ENCODE measurements at regions not wholly inside any gene's neighbourhood (a gene's known extent, or its start where the extent isn't known, plus 50 kb on each side); places are given as distances from the start of the nearest gene placed in this dataset.
"Not testable (repeated sequence)": the region's sequence is repeated elsewhere in the genome, so short reads cannot be mapped to it uniquely, and the experiment has no call there.

- not testable (repeated sequence) for DNase-seq (ENCODE audit: low read depth in 2 of 2)
Observed at GRCh38 chr13:18835754-18836153, 345.9 kb downstream of the TUBA3C start.

GRCh38 chr13:18824678-18825077 is 356.9 kb downstream of the TUBA3C start:
- DNase-seq (ENCODE audit: low read depth in 2 of 2): not testable (repeated sequence)

GRCh38 chr13:18822655-18823639 is 358.7 kb downstream of the TUBA3C start:
- DNase-seq (ENCODE audit: low read depth in 2 of 2): not testable (repeated sequence)

- not testable (repeated sequence) for DNase-seq (ENCODE audit: low read depth in 2 of 2)
Observed at GRCh38 chr13:18773988-18774387, 407.6 kb downstream of the TUBA3C start.

DNA sequence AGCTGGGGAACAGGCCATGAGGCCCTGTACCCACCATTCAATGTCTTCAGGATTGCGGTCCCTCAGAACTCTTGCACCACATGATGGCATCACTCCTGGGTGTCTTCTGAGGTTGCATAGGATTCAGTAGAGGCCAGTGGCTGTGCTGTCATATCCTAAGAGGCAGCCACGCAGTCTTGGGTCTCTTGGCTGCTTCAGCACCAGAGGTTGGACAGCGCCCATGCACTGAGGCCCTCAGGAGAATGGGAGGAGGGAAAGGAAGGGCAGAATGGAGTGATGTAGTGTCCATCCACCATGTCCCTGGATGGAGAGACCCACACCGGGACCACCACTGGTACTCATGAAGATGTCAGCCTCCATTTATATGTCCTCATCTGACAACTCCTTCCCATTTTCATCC is 439.9 kb downstream of the TUBA3C start:
- not testable (repeated sequence) for DNase-seq (ENCODE audit: low read depth in 2 of 2)

DNA sequence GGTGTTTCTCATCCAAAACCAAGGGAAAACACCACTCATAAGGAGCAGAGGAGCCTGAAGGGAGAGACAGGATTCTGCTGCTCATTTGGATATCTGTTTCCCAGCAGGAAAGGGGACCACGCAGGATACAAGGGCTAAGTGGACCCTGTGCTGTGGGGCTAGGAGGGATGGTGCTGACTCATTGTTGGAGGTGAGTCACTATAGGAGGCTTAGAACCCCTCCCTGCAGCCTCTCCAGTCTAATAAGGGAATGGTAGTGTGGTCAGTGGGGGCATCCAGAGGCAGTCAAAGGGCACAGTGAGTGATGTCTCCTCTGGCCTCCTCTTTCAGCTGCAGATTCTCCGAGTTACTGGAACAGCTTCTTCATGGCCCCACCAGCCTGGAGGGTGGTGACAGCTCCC is 442.3 kb downstream of the TUBA3C start:
- no peak for DNase-seq (ENCODE audit: low read depth in 2 of 2)

DNA sequence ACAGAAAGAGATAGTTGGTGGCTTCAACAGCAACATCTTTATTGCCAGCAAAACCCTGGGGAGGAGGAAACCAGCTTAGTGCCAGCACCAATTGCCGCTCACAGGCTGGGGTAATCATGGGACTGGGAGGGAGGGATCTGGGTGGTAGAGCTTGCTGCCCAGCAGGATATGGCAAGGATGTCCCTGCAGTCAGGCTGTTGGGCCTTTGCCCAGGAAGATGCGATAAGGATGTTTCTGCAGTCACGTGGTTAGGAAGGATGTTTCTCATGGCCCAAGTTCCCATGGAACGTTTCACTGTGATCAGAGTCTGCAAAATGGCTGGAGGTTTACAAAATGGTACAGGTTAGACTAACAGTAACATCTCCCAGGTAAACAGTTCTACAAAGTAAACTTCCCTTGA is 443.5 kb downstream of the TUBA3C start:
- DNase-seq (ENCODE audit: low read depth in 2 of 2): not testable (repeated sequence)

- not testable (repeated sequence) for DNase-seq (ENCODE audit: low read depth in 2 of 2)
Observed at GRCh38 chr13:18727138-18727537, 454.5 kb downstream of the TUBA3C start.

DNA sequence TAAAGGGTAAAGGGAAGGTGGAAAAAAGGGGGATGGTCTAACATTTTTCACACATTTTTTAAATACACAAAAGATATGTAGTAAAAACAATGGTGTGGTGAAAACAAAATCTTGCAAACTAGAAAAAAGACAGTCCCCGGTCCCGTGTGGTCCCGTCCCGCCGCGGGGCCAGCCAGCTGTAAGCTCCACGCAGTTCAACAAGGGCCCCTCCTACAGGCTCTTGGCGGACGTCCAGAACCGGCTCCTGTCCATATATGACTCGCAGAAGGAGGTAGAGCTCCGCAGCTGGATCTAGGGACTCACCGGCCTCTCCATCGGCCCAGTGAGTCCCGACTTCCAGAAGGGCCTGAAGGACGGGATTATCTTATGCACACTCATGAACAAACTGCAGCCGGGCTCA is 455.1 kb downstream of the TUBA3C start:
- DNase-seq (ENCODE audit: low read depth in 2 of 2): not testable (repeated sequence)

GRCh38 chr13:18725242-18725822 is 456.3 kb downstream of the TUBA3C start:
- not testable (repeated sequence) for DNase-seq (ENCODE audit: low read depth in 2 of 2)

GRCh38 chr13:18714889-18715288 is 466.7 kb downstream of the TUBA3C start:
- DNase-seq (ENCODE audit: low read depth in 2 of 2): no peak

DNA sequence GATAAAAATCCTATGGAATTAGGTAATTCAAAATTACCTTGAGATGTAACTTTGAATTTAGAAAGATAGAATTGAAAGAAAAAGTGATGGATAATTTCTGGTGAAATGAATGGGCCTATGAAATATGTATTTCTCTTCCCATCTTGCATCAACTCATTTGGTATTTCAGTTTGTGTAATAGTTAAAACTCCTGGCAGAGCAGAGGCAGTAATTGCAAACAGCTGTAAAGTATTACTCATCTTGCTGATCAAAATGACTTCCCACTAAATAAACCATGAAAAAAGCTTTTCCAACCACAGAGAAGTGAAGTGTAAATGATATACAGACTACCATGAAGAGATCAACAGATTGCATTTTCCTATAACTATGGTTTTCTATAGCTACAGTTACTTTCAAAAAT is 471.0 kb downstream of the TUBA3C start:
- not testable (repeated sequence) for DNase-seq (ENCODE audit: low read depth in 2 of 2)

- not testable (repeated sequence) for DNase-seq (ENCODE audit: low read depth in 2 of 2)
Observed at GRCh38 chr13:18706538-18706937, 475.1 kb downstream of the TUBA3C start.

- not testable (repeated sequence) for DNase-seq (ENCODE audit: low read depth in 2 of 2)
Observed at GRCh38 chr13:18702464-18703247, 479.0 kb downstream of the TUBA3C start.

- DNase-seq (ENCODE audit: low read depth in 2 of 2): not testable (repeated sequence)
Observed at GRCh38 chr13:18698332-18698731, 483.3 kb downstream of the TUBA3C start.

GRCh38 chr13:18697851-18698250 is 483.8 kb downstream of the TUBA3C start:
- not testable (repeated sequence) for DNase-seq (ENCODE audit: low read depth in 2 of 2)

DNA sequence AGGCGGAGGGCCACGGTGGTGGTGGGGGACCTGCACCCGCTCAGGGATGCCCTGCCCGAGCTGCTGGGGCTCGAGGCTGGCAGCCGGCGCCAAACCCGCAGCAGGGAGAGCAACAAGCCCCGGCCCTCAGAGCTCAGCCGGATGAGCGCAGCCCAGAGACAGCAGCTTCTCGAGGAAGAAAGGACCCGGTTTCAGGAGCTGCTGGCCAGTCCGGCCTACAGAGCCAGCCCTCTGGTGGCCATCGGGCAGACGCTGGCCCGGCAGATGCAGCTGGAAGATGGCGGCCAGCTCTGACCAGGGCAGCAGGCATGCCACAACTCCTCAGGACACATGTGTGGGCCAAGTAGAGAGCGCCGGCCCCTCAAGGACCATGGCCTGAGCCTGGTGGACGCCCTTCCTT is 484.4 kb downstream of the TUBA3C start:
- not testable (repeated sequence) for DNase-seq (ENCODE audit: low read depth in 2 of 2)

DNA sequence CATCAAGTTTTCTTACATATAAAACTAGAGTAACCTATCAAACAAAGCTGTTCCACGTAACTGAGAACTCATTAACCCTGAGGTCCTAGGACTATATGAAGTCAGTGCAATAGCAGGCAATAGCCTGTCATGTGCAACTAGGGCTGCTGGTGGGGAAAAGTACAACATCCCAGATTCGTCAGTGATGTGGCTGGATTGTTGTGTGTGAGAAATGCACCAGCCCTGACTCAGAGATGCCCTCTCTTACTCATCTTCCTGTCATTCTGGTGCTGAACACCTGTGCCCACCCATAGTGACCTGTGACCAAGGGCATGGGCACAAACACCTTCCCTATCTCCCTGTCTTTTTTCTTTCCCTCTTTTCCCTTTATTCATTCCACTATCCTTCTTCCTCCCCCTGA is 504.2 kb downstream of the TUBA3C start:
- not testable (repeated sequence) for DNase-seq (ENCODE audit: low read depth in 2 of 2)

DNA sequence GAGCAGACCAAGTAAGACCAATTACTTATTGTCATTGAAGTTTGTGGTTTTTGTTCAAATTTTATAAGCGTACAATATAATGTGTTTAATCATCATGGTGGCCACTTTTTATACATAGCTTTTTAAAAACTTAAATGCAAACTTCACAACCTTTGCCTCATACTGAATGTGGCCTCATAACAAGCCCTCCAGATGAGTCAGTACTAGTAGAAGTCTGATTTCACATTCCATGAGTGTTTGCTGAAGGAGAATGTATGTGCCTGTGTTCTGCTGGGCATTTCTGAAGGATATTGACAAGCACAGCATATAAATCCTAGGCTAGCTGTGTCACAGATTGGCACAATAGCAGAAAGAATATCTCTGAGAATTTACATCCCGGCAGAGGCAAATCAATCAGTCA is 506.4 kb downstream of the TUBA3C start:
- DNase-seq (ENCODE audit: low read depth in 2 of 2): not testable (repeated sequence)

GRCh38 chr13:18673794-18674193 is 507.8 kb downstream of the TUBA3C start:
- not testable (repeated sequence) for DNase-seq (ENCODE audit: low read depth in 2 of 2)

DNA sequence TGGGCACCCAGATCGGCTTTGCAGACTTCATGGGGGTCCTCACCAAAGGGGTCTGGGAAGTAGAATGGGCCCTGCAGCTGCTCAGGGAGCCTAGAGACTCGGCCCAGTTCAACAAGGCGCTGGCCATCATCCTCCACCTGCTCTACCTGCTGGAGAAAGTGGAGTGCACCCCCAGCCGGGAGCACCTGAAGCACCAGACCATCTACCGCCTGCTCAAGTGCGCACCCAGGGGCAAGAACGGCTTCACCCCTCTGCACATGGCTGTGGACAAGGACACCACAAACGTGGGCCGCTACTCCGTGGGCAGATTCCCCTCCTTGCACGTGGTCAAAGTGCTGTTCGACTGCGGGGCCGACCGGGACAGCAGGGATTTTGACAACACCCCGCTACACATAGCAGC is 515.0 kb downstream of the TUBA3C start:
- not testable (repeated sequence) for DNase-seq (ENCODE audit: low read depth in 2 of 2)

- not testable (repeated sequence) for DNase-seq (ENCODE audit: low read depth in 2 of 2)
Observed at GRCh38 chr13:18665716-18666115, 515.9 kb downstream of the TUBA3C start.

Measured in stimulated activated CD4-positive, alpha-beta T cell treated with anti-CD3 and anti-CD28 coated beads, Interleukin-1b, Interleukin-23, amount 100 ng/mL, for 4 hours (primary cell).